ENCODE measurements at regions not wholly inside any gene's neighbourhood (a gene's known extent, or its start where the extent isn't known, plus 50 kb on each side); places are given as distances from the start of the nearest gene placed in this dataset.

DNA sequence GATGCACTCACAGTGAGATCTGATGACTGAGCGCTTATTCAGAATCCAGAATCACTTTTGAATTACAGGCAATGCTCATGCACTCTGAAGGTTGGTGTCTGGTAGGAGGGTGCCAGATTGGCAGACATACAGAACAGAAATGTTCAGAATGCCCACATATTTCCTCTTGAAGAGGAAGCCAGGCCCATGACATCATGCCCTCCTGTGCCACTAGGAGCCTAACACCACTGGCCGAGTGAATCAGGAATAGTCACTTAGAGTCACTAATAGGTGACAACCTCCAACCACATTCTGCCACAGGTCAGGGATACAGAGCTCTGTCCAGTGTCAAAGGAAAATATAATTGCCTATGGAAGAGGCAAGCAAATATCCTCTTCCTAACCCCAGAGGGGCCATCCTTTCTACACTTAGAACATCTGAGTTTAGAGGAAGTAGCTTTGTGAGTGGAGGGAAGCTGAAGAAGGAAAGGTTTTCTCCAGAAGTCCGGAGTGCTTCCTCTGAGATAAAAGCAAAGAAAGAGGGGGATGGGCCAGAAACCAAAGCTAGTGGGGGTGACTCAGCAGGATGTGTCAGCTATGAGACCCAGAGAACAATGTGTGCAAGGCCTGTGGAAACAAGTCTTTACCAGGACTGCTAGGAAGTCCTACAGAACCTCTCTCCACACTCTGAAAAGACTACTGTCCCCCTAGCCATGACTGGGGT is 838.8 kb downstream of the GRID1 start:
- TF ChIP-seq CTCF (IDR thresholded peaks at IDR 0.05) (no peak), ZNF138 (CRISPR knock-in tag; conservative IDR thresholded peaks at IDR 0.05) (no peak), CBFB (CRISPR knock-in tag; IDR thresholded peaks at IDR 0.05; ENCODE audit: low read depth) (no peak), ZNF396 (CRISPR knock-in tag; IDR thresholded peaks at IDR 0.05; ENCODE audit: borderline replicate concordance) (no peak), KAT7 (CRISPR knock-in tag; IDR thresholded peaks at IDR 0.05; ENCODE audit: borderline replicate concordance) (no peak), MAX (CRISPR knock-in tag; IDR thresholded peaks at IDR 0.05) (no peak), RORB (CRISPR knock-in tag; IDR thresholded peaks at IDR 0.05) (no peak), JAZF1 (CRISPR knock-in tag; IDR thresholded peaks at IDR 0.05) (no peak), SMAD4 (CRISPR knock-in tag; IDR thresholded peaks at IDR 0.05) (no peak), ATF2 (CRISPR knock-in tag; IDR thresholded peaks at IDR 0.05; ENCODE audit: borderline replicate concordance, low read depth) (no peak)
- TF ChIP-seq, protein P1, sequence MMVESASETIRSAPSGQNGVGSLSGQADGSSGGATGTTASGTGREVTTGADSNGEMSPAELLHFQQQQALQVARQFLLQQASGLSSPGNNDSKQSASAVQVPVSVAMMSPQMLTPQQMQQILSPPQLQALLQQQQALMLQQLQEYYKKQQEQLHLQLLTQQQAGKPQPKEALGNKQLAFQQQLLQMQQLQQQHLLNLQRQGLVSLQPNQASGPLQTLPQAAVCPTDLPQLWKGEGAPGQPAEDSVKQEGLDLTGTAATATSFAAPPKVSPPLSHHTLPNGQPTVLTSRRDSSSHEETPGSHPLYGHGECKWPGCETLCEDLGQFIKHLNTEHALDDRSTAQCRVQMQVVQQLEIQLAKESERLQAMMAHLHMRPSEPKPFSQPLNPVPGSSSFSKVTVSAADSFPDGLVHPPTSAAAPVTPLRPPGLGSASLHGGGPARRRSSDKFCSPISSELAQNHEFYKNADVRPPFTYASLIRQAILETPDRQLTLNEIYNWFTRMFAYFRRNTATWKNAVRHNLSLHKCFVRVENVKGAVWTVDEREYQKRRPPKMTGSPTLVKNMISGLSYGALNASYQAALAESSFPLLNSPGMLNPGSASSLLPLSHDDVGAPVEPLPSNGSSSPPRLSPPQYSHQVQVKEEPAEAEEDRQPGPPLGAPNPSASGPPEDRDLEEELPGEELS (CRISPR knock-in tag; IDR thresholded peaks at IDR 0.05) = no peak

All from WTC11 (cell line).